ENCODE measurements at regions not wholly inside any gene's neighbourhood (a gene's known extent, or its start where the extent isn't known, plus 50 kb on each side); places are given as distances from the start of the nearest gene placed in this dataset.

DNA sequence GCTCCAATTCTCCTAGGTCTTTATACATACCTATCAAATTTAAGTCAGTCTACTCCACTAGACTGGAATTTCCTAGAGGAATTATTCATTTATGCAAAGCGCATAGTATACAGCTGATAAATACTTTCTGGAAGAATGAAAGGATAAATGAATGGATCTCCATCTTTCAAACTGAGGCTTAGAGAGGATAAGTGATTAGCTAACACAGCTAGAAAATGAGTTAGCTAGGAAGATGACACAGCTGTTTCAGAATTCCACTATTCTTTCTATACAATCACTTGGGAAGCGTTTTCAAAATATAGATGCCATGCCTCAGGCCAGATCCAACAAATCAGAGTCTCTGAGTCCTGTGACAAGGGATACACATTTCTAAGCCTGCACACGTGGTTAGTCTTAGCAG, 1146.6 kb upstream of the ZEB2 start (continued):
- TF ChIP-seq, protein P1, sequence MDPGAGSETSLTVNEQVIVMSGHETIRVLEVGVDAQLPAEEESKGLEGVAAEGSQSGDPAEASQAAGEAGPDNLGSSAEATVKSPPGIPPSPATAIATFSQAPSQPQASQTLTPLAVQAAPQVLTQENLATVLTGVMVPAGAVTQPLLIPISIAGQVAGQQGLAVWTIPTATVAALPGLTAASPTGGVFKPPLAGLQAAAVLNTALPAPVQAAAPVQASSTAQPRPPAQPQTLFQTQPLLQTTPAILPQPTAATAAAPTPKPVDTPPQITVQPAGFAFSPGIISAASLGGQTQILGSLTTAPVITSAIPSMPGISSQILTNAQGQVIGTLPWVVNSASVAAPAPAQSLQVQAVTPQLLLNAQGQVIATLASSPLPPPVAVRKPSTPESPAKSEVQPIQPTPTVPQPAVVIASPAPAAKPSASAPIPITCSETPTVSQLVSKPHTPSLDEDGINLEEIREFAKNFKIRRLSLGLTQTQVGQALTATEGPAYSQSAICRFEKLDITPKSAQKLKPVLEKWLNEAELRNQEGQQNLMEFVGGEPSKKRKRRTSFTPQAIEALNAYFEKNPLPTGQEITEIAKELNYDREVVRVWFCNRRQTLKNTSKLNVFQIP (CRISPR knock-in tag; IDR thresholded peaks at IDR 0.05; ENCODE audit: borderline replicate concordance, low read depth) = no peak
- TF ChIP-seq CSDC2 (CRISPR knock-in tag; IDR thresholded peaks at IDR 0.05) (no peak), ZNF565 (CRISPR knock-in tag; conservative IDR thresholded peaks at IDR 0.05; ENCODE audit: low read depth) (no peak), ZFP30 (CRISPR knock-in tag; IDR thresholded peaks at IDR 0.05) (no peak), ZNF70 (CRISPR knock-in tag; IDR thresholded peaks at IDR 0.05) (no peak), ARNTL (CRISPR knock-in tag; IDR thresholded peaks at IDR 0.05; ENCODE audit: borderline replicate concordance, low read depth) (no peak)

DNA sequence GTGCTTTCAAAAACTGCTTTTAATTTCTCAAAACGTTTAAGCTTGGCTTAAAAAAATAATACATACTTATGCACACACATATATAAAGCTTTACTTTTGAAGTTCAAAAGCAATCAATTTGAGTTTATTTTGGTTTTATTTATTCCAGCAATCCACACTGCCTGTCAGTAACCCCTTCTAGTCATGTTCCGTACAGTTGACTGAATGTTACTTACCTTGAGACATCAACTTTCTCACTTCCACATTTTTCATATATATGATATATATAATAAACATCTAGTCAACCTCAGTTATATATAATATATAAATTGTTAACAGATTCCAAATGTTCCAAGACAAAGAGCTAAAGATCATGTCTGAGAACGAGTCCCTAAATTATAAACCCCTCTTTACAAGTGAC, 1137.3 kb upstream of the ZEB2 start:
- TF ChIP-seq OSR1 (CRISPR knock-in tag; IDR thresholded peaks at IDR 0.05) (no peak), PATZ1 (CRISPR knock-in tag; IDR thresholded peaks at IDR 0.05; ENCODE audit: borderline replicate concordance) (no peak), GLIS3 (CRISPR knock-in tag; IDR thresholded peaks at IDR 0.05) (no peak), ARNTL (CRISPR knock-in tag; IDR thresholded peaks at IDR 0.05; ENCODE audit: borderline replicate concordance, low read depth) (no peak), ESRRG (CRISPR knock-in tag; IDR thresholded peaks at IDR 0.05) (no peak), ZNF565 (CRISPR knock-in tag; conservative IDR thresholded peaks at IDR 0.05; ENCODE audit: low read depth) (no peak), BACH2 (CRISPR knock-in tag; IDR thresholded peaks at IDR 0.05; ENCODE audit: borderline replicate concordance) (no peak), PPARA (CRISPR knock-in tag; IDR thresholded peaks at IDR 0.05; ENCODE audit: borderline replicate concordance) (no peak), SNAI2 (CRISPR knock-in tag; IDR thresholded peaks at IDR 0.05) (no peak)
- TF ChIP-seq, protein P2, sequence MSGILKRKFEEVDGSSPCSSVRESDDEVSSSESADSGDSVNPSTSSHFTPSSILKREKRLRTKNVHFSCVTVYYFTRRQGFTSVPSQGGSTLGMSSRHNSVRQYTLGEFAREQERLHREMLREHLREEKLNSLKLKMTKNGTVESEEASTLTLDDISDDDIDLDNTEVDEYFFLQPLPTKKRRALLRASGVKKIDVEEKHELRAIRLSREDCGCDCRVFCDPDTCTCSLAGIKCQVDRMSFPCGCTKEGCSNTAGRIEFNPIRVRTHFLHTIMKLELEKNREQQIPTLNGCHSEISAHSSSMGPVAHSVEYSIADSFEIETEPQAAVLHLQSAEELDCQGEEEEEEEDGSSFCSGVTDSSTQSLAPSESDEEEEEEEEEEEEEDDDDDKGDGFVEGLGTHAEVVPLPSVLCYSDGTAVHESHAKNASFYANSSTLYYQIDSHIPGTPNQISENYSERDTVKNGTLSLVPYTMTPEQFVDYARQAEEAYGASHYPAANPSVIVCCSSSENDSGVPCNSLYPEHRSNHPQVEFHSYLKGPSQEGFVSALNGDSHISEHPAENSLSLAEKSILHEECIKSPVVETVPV (CRISPR knock-in tag; IDR thresholded peaks at IDR 0.05) = no peak
- TF ChIP-seq, protein P1 (CRISPR knock-in tag; IDR thresholded peaks at IDR 0.05; ENCODE audit: borderline replicate concordance, low read depth) = no peak
- no peak for ATAC-seq

DNA sequence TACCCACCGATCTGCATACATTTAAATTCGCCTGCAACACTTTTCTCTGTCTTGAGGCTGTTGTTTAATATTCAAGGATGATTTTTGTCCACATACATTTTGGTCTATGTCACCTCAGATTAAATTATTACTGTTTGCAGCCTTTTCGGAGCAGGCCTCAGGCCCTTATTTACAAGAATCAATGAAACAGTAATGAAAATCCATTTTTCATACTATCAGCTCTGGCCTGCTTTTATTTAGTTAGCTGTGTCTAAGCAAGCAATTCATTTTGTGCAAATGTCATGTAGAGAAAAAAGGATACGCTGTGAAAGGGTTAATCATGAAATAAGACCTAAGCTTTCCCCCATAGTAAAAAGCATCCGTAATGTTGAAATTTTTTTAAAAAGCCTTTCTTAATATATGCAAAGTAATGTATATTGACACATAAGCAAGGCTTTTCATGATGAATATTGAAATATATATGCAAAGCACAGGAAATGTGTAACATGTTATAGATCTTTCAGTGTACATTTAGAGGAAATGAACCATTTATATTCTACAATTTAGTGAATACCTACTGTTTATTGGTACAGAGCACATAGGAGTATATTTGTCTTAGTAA, 1135.3 kb upstream of the ZEB2 start:
- TF ChIP-seq ZFP30 (CRISPR knock-in tag; IDR thresholded peaks at IDR 0.05) (no peak), ISL1 (CRISPR knock-in tag; IDR thresholded peaks at IDR 0.05) (no peak), ZNF70 (CRISPR knock-in tag; IDR thresholded peaks at IDR 0.05) (no peak), CREB5 (CRISPR knock-in tag; IDR thresholded peaks at IDR 0.05; ENCODE audit: low read depth) (no peak), ZC3H10 (CRISPR knock-in tag; IDR thresholded peaks at IDR 0.05) (no peak), BACH2 (CRISPR knock-in tag; IDR thresholded peaks at IDR 0.05; ENCODE audit: borderline replicate concordance) (no peak), ARNTL (CRISPR knock-in tag; IDR thresholded peaks at IDR 0.05; ENCODE audit: borderline replicate concordance, low read depth) (no peak), SNAI2 (CRISPR knock-in tag; IDR thresholded peaks at IDR 0.05) (no peak), TOX (CRISPR knock-in tag; IDR thresholded peaks at IDR 0.05; ENCODE audit: borderline replicate concordance) (no peak), PATZ1 (CRISPR knock-in tag; IDR thresholded peaks at IDR 0.05; ENCODE audit: borderline replicate concordance) (no peak), TCF4 (CRISPR knock-in tag; IDR thresholded peaks at IDR 0.05; ENCODE audit: borderline replicate concordance) (no peak), CSDC2 (CRISPR knock-in tag; IDR thresholded peaks at IDR 0.05) (no peak), PPARA (CRISPR knock-in tag; IDR thresholded peaks at IDR 0.05; ENCODE audit: borderline replicate concordance) (no peak), ESRRG (CRISPR knock-in tag; IDR thresholded peaks at IDR 0.05) (no peak), ZFP3 (CRISPR knock-in tag; IDR thresholded peaks at IDR 0.05) (no peak), ZNF565 (CRISPR knock-in tag; conservative IDR thresholded peaks at IDR 0.05; ENCODE audit: low read depth) (no peak), GLIS3 (CRISPR knock-in tag; IDR thresholded peaks at IDR 0.05) (no peak)
- TF ChIP-seq, protein P1 (CRISPR knock-in tag; IDR thresholded peaks at IDR 0.05; ENCODE audit: borderline replicate concordance, low read depth) = no peak
- no peak for ATAC-seq
